Cardiac fibroblast (primary cell): ENCODE measurements at regions not wholly inside any gene's neighbourhood (a gene's known extent, or its start where the extent isn't known, plus 50 kb on each side); places are given as distances from the start of the nearest gene placed in this dataset.
"Not testable (repeated sequence)": the region's sequence is repeated elsewhere in the genome, so short reads cannot be mapped to it uniquely, and the experiment has no call there.

Source experiments
- DNase-seq, 2 donors: peaks; one replicate each; pipeline versions ENCODE4 v3.0.0 to v3.0.0-alpha.2; 2010; ENCODE audit warnings: low read depth in 2 of 2
- H3K4me3 ChIP-seq, 2 donors: replicated peaks in 1 of 2; 1 replicate in 1 of 2; 2 replicates in 1 of 2; pipeline ENCODE4 v1.5.1; 2011; ENCODE audit warnings: low read depth in 2 of 2, low read length in 2 of 2, mild to moderate bottlenecking in 2 of 2, moderate library complexity in 1 of 2
- TF ChIP-seq, protein P1 (sequence below): IDR thresholded peaks from one replicate; pipeline ENCODE4 v1.5.1; 2011; ENCODE audit warnings: low read depth, mild to moderate bottlenecking, low read length, inconsistent platforms

DNA sequence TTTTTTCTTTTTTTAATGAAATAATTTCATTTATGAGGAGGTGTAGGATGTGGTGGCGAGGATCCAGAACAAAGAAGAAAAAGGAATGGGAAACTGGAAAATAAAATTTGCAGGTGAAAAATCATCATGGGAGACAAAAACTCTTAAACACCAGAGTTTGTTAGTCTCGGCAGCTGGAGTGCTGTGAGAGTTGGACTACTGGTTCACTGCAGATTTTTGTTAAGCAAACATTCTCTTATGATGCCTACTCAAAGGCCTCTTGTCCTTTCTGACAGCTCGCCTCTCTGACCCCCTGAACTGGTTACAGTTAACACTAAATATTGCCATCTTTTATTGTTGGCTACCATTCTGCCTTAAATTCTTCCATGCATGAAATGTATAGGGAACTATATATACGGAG lies 152.4 kb upstream of the DPH6 start:
- TF ChIP-seq, protein P1, sequence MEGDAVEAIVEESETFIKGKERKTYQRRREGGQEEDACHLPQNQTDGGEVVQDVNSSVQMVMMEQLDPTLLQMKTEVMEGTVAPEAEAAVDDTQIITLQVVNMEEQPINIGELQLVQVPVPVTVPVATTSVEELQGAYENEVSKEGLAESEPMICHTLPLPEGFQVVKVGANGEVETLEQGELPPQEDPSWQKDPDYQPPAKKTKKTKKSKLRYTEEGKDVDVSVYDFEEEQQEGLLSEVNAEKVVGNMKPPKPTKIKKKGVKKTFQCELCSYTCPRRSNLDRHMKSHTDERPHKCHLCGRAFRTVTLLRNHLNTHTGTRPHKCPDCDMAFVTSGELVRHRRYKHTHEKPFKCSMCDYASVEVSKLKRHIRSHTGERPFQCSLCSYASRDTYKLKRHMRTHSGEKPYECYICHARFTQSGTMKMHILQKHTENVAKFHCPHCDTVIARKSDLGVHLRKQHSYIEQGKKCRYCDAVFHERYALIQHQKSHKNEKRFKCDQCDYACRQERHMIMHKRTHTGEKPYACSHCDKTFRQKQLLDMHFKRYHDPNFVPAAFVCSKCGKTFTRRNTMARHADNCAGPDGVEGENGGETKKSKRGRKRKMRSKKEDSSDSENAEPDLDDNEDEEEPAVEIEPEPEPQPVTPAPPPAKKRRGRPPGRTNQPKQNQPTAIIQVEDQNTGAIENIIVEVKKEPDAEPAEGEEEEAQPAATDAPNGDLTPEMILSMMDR: no peak
- DNase-seq: no peak
- no peak overlapping the region for H3K4me3 ChIP-seq

DNA sequence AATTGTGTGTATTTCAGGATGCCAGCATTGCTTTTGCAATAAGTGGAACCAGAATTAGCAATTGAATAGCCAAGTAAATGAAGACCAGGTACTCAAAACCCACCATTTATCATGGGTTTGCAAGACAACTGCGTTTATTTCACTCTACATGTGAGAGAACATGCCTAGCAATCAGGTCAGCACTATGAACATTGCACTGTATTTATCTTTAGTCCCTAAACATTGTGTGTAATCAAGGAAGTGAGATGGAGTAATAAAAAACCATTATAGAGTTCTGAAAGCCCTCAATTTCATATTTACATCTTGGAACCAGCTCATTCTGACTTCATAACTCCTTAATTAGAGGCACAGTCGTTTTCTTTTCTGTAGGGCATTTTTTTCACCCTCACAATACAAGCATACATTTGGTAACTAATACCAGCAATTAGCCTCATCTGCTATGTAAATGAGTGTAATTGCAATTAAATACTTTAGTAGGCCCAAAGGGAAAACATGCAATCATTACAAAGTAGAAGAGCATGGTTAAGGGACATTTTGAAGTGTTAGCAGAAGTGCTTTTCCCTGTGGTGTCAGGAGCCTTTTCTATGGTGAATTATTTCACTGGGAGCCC lies 153.1 kb upstream of the DPH6 start:
- TF ChIP-seq, protein P1: no peak
- no peak for DNase-seq
- no peak overlapping the region for H3K4me3 ChIP-seq

DNA sequence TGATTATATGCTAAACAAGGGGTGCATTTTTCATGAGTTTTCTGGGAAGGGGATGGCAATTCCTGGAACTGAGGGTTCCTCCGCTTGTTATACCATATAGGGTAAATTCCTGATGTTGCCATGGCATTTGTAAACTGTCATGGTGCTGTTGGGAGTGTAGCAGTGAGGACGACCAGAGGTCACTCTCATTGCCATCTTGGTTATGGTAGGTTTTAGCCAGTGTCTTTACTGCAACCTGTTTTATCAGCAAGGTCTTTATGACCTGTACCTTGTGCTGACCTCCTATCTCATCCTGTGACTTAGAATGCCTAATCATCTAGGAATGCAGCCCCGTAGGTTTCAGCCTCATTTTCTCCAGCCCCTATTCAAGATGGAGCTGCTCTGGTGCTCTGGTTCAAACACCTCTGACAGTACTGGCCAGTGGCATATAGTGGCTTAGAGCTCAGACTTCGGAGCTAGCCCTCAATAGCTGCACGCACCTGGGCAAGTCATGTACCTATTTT lies 154.2 kb upstream of the DPH6 start:
- not testable (repeated sequence) for DNase-seq, H3K4me3 ChIP-seq

DNA sequence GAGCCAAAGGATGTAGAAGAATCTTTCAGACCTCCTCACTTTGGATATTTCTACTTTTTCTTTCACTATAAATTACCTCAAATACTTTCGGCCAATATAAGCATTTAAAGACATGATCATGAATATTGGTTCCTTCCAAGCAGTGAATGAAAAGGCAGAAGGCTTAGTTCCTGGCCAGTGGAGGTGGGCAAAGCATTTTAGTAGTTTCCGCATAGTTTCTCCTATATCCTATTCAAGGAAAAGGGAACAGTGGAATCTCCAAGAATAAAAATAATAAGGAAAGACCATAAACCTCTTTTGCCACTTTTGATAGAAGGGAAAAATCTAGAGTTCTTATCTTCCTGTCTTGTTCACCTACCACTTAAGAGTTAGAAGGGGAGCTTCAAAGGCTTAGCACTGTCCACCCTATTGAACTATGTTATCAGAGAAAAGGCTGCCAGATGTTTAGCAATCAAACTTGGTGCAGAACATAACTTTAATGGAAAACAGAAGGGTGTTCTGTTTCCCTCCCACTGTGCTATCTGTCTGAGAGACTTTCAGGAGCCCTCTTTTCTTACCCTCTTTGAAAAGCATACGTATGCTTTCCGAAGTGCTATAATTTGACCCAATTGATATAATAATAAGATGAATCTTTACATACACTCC lies 155.6 kb upstream of the DPH6 start:
- TF ChIP-seq, protein P1: no peak
- no peak overlapping the region for H3K4me3 ChIP-seq
- no peak for DNase-seq

DNA sequence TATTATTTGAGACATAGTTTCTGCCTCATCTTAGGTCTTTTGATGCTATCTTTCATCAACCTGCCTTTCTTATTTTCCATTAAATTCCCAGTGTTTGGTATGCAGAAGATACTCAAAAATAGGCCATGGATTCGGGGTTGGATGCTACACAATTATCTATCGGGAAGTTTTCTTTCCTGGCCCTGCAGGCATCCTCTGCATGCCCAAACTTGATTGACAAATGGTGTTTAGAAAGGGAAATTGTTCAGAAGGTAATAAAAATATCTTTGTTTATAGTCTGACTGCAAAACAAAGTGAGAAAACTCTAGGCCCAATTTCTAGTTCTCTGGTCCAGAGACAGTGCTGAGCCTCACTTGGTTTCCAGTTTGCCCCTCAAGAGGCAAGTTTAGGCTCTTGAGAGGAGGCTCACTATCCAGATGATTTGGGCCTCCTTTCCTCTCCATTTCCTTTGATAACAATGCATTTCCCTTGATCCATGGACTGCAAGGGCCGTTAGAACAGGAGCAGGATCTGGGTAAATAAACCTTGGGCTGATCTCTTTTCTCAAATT lies 157.1 kb upstream of the DPH6 start:
- TF ChIP-seq, protein P1: no peak
- DNase-seq: no peak
- H3K4me3 ChIP-seq: no peak overlapping the region

DNA sequence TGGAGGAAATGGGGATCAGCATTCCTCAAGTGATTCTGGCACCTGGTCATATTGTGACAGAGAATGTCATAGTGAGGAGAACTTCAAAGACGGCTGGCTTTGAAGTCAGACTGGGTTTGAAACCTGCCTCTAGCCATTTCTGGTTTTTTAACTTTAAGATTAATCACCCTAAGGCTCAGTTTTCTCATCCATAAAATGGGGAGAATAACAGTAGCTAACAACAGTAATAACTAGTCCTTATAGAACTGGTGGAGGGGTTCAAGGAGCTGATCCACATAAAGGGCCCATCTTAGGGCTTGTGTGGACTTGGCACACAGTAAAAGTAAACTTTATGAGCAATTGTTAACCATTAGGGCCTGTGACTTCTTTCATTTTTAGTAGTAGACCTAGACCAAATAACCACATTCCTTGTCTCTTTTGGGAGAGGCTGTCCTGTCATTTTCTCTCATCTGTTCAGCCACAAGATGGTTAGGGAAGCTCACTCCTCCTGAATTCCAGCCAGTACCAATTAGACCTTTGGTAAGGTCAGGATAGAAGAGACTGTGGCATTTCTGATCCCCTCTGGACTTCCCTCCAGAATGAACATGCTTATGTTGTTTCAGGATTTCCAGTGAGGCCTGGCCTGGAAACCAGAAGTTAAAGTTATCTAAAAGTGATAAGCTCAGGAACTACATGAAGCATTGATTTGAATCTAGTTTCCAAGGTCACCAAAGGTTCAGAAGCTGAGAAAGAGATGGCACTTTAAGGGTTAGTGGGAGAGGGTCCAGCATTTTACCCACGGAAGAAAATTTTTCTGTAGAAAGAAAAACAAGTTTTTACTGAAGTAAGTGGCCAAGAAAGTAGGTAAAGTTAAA lies 159.3 kb upstream of the DPH6 start:
- no peak overlapping the region for H3K4me3 ChIP-seq
- DNase-seq: no peak
- TF ChIP-seq, protein P1: no peak
